ENCODE measurements at regions not wholly inside any gene's neighbourhood (a gene's known extent, or its start where the extent isn't known, plus 50 kb on each side); places are given as distances from the start of the nearest gene placed in this dataset.

DNA sequence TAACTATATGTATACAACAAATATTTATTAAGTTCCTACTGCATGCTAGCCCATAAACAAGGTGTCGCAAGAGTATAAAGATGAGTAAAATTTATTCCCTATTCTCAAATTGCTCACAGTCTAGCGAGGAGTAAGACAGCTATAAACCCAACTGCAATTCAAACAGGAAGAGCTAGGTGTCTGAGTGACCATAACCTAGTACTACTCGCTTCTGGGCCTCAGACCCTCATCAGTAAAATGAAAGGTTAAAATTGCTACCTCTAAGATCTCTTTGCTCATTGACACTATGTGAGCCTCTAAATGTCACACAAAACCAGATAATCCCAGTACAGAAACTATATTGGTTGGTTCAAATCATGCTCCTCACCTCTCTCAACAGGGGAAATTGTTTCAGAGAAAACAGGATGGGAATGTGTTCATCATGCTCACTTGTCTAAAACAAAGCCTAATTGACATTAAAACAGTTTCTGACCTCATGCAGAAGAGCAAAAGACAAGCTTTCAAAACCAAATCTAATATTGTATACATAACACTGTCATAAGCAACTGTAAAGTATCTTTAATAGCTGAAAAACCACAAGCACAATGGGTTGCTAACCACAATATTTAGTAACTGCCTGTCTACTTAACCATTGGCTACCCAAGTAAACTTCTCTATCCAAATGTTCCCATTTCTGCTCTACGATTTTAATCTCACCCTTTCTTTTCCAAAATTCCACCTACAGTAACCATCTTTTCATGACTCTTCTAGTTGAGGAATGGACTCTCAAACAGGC is 264.6 kb upstream of the FMR1 start:
- TF ChIP-seq CTCF (conservative IDR thresholded peaks at IDR 0.05), result no peak
- no peak for TF ChIP-seq EZH2 (IDR thresholded peaks at IDR 0.05; ENCODE audit: low read depth)
